ENCODE measurements at regions not wholly inside any gene's neighbourhood (a gene's known extent, or its start where the extent isn't known, plus 50 kb on each side); places are given as distances from the start of the nearest gene placed in this dataset.

DNA sequence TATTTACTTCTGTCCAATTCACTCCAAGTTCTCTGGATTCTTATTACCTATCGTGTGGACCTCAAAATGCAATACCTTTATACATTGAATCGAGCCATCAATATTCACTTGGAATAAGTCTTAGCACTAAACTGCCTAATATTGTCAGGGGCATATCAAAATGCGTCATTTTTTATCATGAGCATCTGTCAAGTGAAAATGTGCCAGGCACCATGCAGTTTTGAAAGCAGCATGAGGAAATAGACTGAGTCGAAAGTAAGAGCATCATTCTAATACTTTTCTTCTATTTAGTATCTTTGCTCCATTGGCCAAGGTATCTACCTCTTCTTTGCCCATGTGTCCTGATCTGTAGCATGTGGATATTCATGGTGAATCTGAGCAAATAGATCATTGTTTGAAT, 1193.4 kb downstream of the CDH11 start:
- H3K9ac ChIP-seq (ENCODE audit: control insufficient read depth, extremely low read depth, insufficient read depth, low read length) = no peak overlapping the region
- H3K79me2 ChIP-seq (ENCODE audit: control insufficient read depth, insufficient read depth, low read length) = no peaks in the 10 kb centered on the region
- H4K20me1 ChIP-seq (ENCODE audit: control insufficient read depth, extremely low read depth, insufficient read depth, low read length) = no peaks in the 10 kb centered on the region
- H3K27ac ChIP-seq (ENCODE audit: control insufficient read depth, insufficient read depth, low read length) = no peak overlapping the region
- no peak for FAIRE-seq
- no peaks in the 10 kb centered on the region for H3K36me3 ChIP-seq (ENCODE audit: control insufficient read depth in 2 of 2, extremely low read depth in 1 of 2, insufficient read depth in 2 of 2, low read length in 2 of 2)
- H3K9me3 ChIP-seq (ENCODE audit: control insufficient read depth, low read depth, low read length) = no peaks in the 10 kb centered on the region
- no peaks in the 10 kb centered on the region for H3K27me3 ChIP-seq (ENCODE audit: control insufficient read depth, extremely low read depth, insufficient read depth, low read length)
- dilution Hi-C loops (cut with MboI; ENCODE audit: extremely low pct_ligation_motif_present, low sequenced_read_pairs) = no loop called here
- H3K4me3 ChIP-seq (ENCODE audit: control insufficient read depth in 2 of 3, extremely low read depth in 1 of 3, insufficient read depth in 2 of 3, low read depth in 1 of 3, low read length in 3 of 3) = no peak overlapping the region
- H3K9me1 ChIP-seq (ENCODE audit: control insufficient read depth, extremely low read depth, insufficient read depth, low read length) = no peaks in the 10 kb centered on the region
- no peak overlapping the region for H2AFZ ChIP-seq (ENCODE audit: control insufficient read depth, low read length)
- DNase-seq (ENCODE audit: low read depth, low spot score) = no peak
- H3K4me1 ChIP-seq (ENCODE audit: control insufficient read depth, extremely low read depth, insufficient read depth, low read length) = no peaks in the 10 kb centered on the region
- no peak for TF ChIP-seq EZH2 (IDR thresholded peaks at IDR 0.05; ENCODE audit: low read length)
- H3K4me2 ChIP-seq (ENCODE audit: control insufficient read depth, extremely low read depth, insufficient read depth, low read depth, low read length) = no peak overlapping the region

DNA sequence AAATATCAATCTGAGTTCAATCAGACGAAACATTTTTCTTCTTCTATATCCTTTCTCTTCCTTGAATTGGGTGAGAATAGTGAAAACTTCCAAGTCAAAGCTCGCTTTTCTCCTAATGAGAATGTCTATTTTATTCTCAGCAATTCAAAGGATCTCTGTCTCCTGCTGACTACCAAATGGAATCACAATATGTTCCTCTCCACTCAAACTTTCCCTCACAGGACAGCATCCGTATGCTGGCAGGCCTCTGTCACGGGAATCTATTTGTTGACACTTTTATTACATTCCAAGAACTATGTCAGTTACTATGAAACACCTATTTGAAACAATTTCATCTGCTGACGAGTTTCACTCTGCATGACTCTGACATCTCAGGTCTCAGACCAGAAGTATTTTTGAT, 1196.6 kb downstream of the CDH11 start:
- dilution Hi-C loops (cut with MboI; ENCODE audit: extremely low pct_ligation_motif_present, low sequenced_read_pairs) = no loop called here
- H3K9me1 ChIP-seq (ENCODE audit: control insufficient read depth, extremely low read depth, insufficient read depth, low read length) = no peaks in the 10 kb centered on the region
- no peak overlapping the region for H3K4me2 ChIP-seq (ENCODE audit: control insufficient read depth, extremely low read depth, insufficient read depth, low read depth, low read length)
- no peaks in the 10 kb centered on the region for H3K79me2 ChIP-seq (ENCODE audit: control insufficient read depth, insufficient read depth, low read length)
- H3K27me3 ChIP-seq (ENCODE audit: control insufficient read depth, extremely low read depth, insufficient read depth, low read length) = no peaks in the 10 kb centered on the region
- no peak overlapping the region for H2AFZ ChIP-seq (ENCODE audit: control insufficient read depth, low read length)
- no peak for DNase-seq (ENCODE audit: low read depth, low spot score)
- no peaks in the 10 kb centered on the region for H3K9me3 ChIP-seq (ENCODE audit: control insufficient read depth, low read depth, low read length)
- no peak overlapping the region for H3K4me3 ChIP-seq (ENCODE audit: control insufficient read depth in 2 of 3, extremely low read depth in 1 of 3, insufficient read depth in 2 of 3, low read depth in 1 of 3, low read length in 3 of 3)
- no peaks in the 10 kb centered on the region for H3K36me3 ChIP-seq (ENCODE audit: control insufficient read depth in 2 of 2, extremely low read depth in 1 of 2, insufficient read depth in 2 of 2, low read length in 2 of 2)
- no peak for FAIRE-seq
- H3K9ac ChIP-seq (ENCODE audit: control insufficient read depth, extremely low read depth, insufficient read depth, low read length) = no peak overlapping the region
- H3K27ac ChIP-seq (ENCODE audit: control insufficient read depth, insufficient read depth, low read length) = no peak overlapping the region
- no peaks in the 10 kb centered on the region for H3K4me1 ChIP-seq (ENCODE audit: control insufficient read depth, extremely low read depth, insufficient read depth, low read length)
- no peaks in the 10 kb centered on the region for H4K20me1 ChIP-seq (ENCODE audit: control insufficient read depth, extremely low read depth, insufficient read depth, low read length)
- TF ChIP-seq, protein P1, sequence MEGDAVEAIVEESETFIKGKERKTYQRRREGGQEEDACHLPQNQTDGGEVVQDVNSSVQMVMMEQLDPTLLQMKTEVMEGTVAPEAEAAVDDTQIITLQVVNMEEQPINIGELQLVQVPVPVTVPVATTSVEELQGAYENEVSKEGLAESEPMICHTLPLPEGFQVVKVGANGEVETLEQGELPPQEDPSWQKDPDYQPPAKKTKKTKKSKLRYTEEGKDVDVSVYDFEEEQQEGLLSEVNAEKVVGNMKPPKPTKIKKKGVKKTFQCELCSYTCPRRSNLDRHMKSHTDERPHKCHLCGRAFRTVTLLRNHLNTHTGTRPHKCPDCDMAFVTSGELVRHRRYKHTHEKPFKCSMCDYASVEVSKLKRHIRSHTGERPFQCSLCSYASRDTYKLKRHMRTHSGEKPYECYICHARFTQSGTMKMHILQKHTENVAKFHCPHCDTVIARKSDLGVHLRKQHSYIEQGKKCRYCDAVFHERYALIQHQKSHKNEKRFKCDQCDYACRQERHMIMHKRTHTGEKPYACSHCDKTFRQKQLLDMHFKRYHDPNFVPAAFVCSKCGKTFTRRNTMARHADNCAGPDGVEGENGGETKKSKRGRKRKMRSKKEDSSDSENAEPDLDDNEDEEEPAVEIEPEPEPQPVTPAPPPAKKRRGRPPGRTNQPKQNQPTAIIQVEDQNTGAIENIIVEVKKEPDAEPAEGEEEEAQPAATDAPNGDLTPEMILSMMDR (optimal IDR thresholded peaks at IDR 0.05 in 1 of 3, IDR thresholded peaks at IDR 0.05 in 1 of 3, conservative IDR thresholded peaks at IDR 0.05 in 1 of 3; ENCODE audit: extremely low read depth in 1 of 3, insufficient read depth in 2 of 3, low read length in 3 of 3) = no peak
- no peak for TF ChIP-seq EZH2 (IDR thresholded peaks at IDR 0.05; ENCODE audit: low read length)

DNA sequence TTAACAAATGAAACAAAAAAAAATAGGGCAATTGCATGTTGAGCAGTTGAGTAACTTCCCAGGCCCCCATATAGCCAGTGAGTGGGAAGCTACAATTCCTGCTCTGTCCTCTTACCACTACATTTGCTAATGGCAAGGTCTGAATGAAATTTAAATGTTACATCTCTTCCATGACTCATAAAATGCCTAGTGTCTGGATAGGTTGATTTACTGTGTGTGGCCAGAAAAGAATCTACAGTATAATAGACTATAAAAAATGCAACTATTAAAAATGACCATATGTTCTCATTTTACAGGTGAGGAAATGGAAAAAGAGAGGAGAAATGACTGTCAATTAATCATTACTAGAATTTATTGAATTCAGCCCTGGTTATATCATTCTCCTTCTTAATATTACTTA, 1199.3 kb downstream of the CDH11 start:
- Histone ChIP-seq H3K9me1 (ENCODE audit: control insufficient read depth, extremely low read depth, insufficient read depth, low read length) (no peaks in the 10 kb centered on the region), H3K4me3 (ENCODE audit: control insufficient read depth in 2 of 3, extremely low read depth in 1 of 3, insufficient read depth in 2 of 3, low read depth in 1 of 3, low read length in 3 of 3) (no peak overlapping the region), H3K79me2 (ENCODE audit: control insufficient read depth, insufficient read depth, low read length) (no peaks in the 10 kb centered on the region), H3K27ac (ENCODE audit: control insufficient read depth, insufficient read depth, low read length) (no peak overlapping the region), H3K36me3 (ENCODE audit: control insufficient read depth in 2 of 2, extremely low read depth in 1 of 2, insufficient read depth in 2 of 2, low read length in 2 of 2) (no peaks in the 10 kb centered on the region), H4K20me1 (ENCODE audit: control insufficient read depth, extremely low read depth, insufficient read depth, low read length) (no peaks in the 10 kb centered on the region), H3K9ac (ENCODE audit: control insufficient read depth, extremely low read depth, insufficient read depth, low read length) (no peak overlapping the region), H3K9me3 (ENCODE audit: control insufficient read depth, low read depth, low read length) (no peaks in the 10 kb centered on the region), H3K27me3 (ENCODE audit: control insufficient read depth, extremely low read depth, insufficient read depth, low read length) (no peaks in the 10 kb centered on the region), H3K4me2 (ENCODE audit: control insufficient read depth, extremely low read depth, insufficient read depth, low read depth, low read length) (no peak overlapping the region), H2AFZ (ENCODE audit: control insufficient read depth, low read length) (no peak overlapping the region), H3K4me1 (ENCODE audit: control insufficient read depth, extremely low read depth, insufficient read depth, low read length) (no peaks in the 10 kb centered on the region)
- FAIRE-seq = no peak
- dilution Hi-C loops (cut with MboI; ENCODE audit: extremely low pct_ligation_motif_present, low sequenced_read_pairs) = no loop called here
- DNase-seq (ENCODE audit: low read depth, low spot score) = no peak
- TF ChIP-seq, protein P1 (optimal IDR thresholded peaks at IDR 0.05 in 1 of 3, IDR thresholded peaks at IDR 0.05 in 1 of 3, conservative IDR thresholded peaks at IDR 0.05 in 1 of 3; ENCODE audit: extremely low read depth in 1 of 3, insufficient read depth in 2 of 3, low read length in 3 of 3) = no peak
- TF ChIP-seq EZH2 (IDR thresholded peaks at IDR 0.05; ENCODE audit: low read length) = no peak

All from keratinocyte (primary cell).